ENCODE measurements at regions not wholly inside any gene's neighbourhood (a gene's known extent, or its start where the extent isn't known, plus 50 kb on each side); places are given as distances from the start of the nearest gene placed in this dataset.

DNA sequence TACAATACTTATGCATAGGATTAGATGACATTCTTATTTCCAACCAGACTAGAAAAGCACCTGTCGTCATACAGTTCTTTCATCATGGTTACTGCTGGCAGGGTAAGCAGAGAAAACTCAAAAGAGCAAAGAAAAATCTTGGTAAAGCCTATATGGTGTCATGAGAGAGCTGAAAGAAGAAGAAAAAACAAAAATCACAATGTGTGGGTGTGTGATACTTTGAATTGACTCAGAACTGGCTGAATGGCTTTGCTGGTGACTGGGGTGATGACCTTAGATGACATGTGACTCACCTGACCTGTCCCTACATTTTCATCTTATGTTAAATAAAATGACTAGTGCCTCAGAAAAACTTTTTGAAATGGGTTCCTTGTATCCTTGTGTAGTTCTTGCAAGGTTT lies 278.1 kb upstream of the LMO3 start (continued):
- TF ChIP-seq, protein P1, sequence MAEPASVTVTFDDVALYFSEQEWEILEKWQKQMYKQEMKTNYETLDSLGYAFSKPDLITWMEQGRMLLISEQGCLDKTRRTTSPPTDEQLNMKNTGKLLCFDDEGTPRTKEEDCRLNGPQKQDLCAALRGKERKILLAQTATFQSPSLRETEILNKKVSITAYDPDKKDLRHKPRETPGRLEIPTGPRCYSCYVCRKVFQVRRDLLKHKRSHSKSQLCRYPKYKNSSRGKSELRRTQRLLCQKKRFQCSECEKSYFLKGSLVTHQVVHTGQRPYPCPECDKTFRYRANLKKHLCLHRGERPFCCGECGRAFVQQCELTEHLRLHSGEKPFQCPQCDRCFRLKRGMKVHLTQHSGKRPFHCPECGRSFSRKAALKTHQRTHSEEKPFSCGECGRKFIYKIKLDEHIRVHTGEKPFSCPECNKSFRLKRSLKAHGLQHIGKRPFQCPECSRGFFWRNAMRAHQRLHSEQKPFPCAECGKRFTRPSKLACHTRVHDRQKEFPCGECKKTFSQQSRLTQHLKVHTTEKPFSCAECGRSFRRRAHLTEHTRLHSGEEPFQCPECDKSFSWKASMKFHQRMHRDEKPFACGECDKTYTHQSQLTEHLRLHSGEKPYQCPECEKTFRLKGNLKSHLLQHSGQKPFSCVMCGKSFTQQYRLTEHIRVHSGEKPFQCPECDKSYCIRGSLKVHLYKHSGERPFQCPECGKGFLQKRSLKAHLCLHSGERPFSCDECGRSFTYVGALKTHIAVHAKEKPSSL (CRISPR knock-in tag; conservative IDR thresholded peaks at IDR 0.05), result no peak
- TF ChIP-seq JUN (CRISPR knock-in tag; IDR thresholded peaks at IDR 0.05) (no peak), KAT7 (CRISPR knock-in tag; IDR thresholded peaks at IDR 0.05; ENCODE audit: borderline replicate concordance) (no peak), NR1H2 (CRISPR knock-in tag; IDR thresholded peaks at IDR 0.05) (no peak)

DNA sequence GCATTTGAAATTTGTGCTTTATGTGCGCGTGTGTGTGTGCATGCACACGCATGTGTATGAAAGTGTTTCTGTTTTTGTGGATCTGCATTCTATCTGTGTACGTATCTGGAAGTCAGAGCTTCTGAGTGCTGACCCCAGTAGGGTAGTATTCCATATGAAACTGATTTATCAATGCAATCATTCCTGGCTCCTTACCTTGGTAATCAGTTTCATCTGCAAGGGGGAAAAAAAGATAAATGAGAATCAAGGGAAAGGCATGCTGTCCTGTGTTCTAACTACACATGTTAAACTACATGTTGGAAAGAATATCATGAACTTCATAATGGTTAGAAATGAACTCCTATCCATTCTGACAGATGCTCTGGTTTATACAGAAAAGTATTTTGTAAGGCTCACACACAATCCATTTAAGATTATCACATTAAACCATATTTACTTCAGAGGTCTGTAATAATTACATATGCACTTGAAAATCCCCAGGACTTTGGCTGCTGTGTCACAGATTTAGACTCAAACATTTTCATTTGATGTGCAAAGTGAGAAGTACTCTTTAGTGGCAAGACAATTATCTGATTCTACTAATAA lies 276.1 kb upstream of the LMO3 start:
- Mint-ChIP-seq H3K4me1 (peaks cover 9% of the 10 kb centered on the region), H3K36me3 (no peaks in the 10 kb centered on the region), H3K27ac (no peak overlapping the region), H3K27me3 (ENCODE audit: low read depth) (no peaks in the 10 kb centered on the region), H3K4me3 (no peak overlapping the region), H3K9me3 (no peaks in the 10 kb centered on the region)
- DNase-seq (ENCODE audit: low spot score) (no peak), ATAC-seq (no peak)
- CTCF ChIA-PET, result interaction anchor here (1.6 kb wide), 1 partner anchor 58 kb away, joined by 6 read pairs; no protein-coding TSS in a partner anchor
- POLR2A ChIA-PET, result no interaction called here
- TF ChIP-seq ETV6 (CRISPR knock-in tag; IDR thresholded peaks at IDR 0.05) (no peak), CREB1 (CRISPR knock-in tag; IDR thresholded peaks at IDR 0.05) (no peak), IRF2 (CRISPR knock-in tag; IDR thresholded peaks at IDR 0.05; ENCODE audit: borderline replicate concordance, low read depth) (no peak), RORB (CRISPR knock-in tag; IDR thresholded peaks at IDR 0.05) (no peak), TEAD4 (CRISPR knock-in tag; IDR thresholded peaks at IDR 0.05) (no peak), NR3C1 (CRISPR knock-in tag; conservative IDR thresholded peaks at IDR 0.05; ENCODE audit: low read depth) (no peak), JUN (CRISPR knock-in tag; IDR thresholded peaks at IDR 0.05) (no peak), TP53 (CRISPR knock-in tag; IDR thresholded peaks at IDR 0.05) (no peak), NR1H2 (CRISPR knock-in tag; IDR thresholded peaks at IDR 0.05) (no peak), KAT7 (CRISPR knock-in tag; IDR thresholded peaks at IDR 0.05; ENCODE audit: borderline replicate concordance) (no peak)
- TF ChIP-seq, protein P2, sequence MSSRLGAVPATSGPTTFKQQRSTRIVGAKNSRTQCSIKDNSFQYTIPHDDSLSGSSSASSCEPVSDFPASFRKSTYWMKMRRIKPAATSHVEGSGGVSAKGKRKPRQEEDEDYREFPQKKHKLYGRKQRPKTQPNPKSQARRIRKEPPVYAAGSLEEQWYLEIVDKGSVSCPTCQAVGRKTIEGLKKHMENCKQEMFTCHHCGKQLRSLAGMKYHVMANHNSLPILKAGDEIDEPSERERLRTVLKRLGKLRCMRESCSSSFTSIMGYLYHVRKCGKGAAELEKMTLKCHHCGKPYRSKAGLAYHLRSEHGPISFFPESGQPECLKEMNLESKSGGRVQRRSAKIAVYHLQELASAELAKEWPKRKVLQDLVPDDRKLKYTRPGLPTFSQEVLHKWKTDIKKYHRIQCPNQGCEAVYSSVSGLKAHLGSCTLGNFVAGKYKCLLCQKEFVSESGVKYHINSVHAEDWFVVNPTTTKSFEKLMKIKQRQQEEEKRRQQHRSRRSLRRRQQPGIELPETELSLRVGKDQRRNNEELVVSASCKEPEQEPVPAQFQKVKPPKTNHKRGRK (CRISPR knock-in tag; IDR thresholded peaks at IDR 0.05; ENCODE audit: borderline replicate concordance), result no peak
- TF ChIP-seq, protein P3, sequence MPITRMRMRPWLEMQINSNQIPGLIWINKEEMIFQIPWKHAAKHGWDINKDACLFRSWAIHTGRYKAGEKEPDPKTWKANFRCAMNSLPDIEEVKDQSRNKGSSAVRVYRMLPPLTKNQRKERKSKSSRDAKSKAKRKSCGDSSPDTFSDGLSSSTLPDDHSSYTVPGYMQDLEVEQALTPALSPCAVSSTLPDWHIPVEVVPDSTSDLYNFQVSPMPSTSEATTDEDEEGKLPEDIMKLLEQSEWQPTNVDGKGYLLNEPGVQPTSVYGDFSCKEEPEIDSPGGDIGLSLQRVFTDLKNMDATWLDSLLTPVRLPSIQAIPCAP (CRISPR knock-in tag; IDR thresholded peaks at IDR 0.05), result no peak
- TF ChIP-seq, protein P4, sequence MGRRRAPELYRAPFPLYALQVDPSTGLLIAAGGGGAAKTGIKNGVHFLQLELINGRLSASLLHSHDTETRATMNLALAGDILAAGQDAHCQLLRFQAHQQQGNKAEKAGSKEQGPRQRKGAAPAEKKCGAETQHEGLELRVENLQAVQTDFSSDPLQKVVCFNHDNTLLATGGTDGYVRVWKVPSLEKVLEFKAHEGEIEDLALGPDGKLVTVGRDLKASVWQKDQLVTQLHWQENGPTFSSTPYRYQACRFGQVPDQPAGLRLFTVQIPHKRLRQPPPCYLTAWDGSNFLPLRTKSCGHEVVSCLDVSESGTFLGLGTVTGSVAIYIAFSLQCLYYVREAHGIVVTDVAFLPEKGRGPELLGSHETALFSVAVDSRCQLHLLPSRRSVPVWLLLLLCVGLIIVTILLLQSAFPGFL (CRISPR knock-in tag; IDR thresholded peaks at IDR 0.05; ENCODE audit: borderline replicate concordance), result no peak
- TF ChIP-seq, protein P5, sequence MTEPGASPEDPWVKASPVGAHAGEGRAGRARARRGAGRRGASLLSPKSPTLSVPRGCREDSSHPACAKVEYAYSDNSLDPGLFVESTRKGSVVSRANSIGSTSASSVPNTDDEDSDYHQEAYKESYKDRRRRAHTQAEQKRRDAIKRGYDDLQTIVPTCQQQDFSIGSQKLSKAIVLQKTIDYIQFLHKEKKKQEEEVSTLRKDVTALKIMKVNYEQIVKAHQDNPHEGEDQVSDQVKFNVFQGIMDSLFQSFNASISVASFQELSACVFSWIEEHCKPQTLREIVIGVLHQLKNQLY (CRISPR knock-in tag; IDR thresholded peaks at IDR 0.05), result no peak
- TF ChIP-seq, protein P6, sequence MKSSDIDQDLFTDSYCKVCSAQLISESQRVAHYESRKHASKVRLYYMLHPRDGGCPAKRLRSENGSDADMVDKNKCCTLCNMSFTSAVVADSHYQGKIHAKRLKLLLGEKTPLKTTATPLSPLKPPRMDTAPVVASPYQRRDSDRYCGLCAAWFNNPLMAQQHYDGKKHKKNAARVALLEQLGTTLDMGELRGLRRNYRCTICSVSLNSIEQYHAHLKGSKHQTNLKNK (CRISPR knock-in tag; IDR thresholded peaks at IDR 0.05), result no peak
- TF ChIP-seq, protein P7, sequence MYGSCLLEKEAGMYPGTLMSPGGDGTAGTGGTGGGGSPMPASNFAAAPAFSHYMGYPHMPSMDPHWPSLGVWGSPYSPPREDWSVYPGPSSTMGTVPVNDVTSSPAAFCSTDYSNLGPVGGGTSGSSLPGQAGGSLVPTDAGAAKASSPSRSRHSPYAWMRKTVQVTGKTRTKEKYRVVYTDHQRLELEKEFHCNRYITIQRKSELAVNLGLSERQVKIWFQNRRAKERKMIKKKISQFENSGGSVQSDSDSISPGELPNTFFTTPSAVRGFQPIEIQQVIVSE (CRISPR knock-in tag; IDR thresholded peaks at IDR 0.05; ENCODE audit: borderline replicate concordance), result no peak
